ENCODE measurements at regions not wholly inside any gene's neighbourhood (a gene's known extent, or its start where the extent isn't known, plus 50 kb on each side); places are given as distances from the start of the nearest gene placed in this dataset.

DNA sequence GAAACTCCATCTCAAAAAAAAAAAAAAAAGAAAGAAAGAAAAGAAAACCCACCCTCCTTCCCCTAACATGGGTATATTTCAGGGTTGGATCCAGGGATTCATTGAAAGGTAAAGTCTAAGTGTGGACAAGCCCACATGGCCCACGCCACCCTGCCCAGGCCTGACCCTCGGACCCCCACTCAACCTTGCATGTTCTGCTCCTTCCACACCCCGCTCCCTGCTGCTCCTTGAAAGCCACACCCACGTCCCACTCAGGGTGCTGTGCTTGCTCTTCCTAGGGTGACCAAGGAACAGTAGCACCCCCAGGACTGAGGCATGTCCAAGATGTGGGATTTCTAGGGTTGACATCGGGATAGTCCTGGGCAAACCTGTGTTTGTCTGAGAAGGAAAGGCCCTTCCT is 172.7 kb upstream of the MYCN start:
- TF ChIP-seq ZNF449 (tag by site-specific recombination; IDR thresholded peaks at IDR 0.05) (no peak), YY1 (tag by site-specific recombination; IDR thresholded peaks at IDR 0.05) (no peak), CTCF (tag by site-specific recombination; IDR thresholded peaks at IDR 0.05) (no peak), ZNF138 (tag by site-specific recombination; IDR thresholded peaks at IDR 0.05; ENCODE audit: borderline replicate concordance) (no peak), ZNF76 (tag by site-specific recombination; IDR thresholded peaks at IDR 0.05; ENCODE audit: borderline replicate concordance, low read depth) (no peak), ZNF2 (tag by site-specific recombination; IDR thresholded peaks at IDR 0.05) (no peak), SETDB1 (IDR thresholded peaks at IDR 0.05; ENCODE audit: insufficient read length, low read length) (no peak)
